Prostate gland (tissue), 2 donors: ENCODE measurements at regions not wholly inside any gene's neighbourhood (a gene's known extent, or its start where the extent isn't known, plus 50 kb on each side); places are given as distances from the start of the nearest gene placed in this dataset.

Experiments
- DNase-seq: peaks from one replicate; pipeline ENCODE4 v3.0.0-alpha.2; 2019; ENCODE audit warnings: low spot score
- H3K27ac ChIP-seq, 2 donors: fragments of 200-600 bp; sonication (generic); 2 replicates each; pipeline ENCODE4 v1.5.1; 2017 to 2019
- H3K27me3 ChIP-seq: fragments of 200-600 bp; sonication (generic); replicated peaks from 2 replicates; pipeline ENCODE4 v1.5.1; 2019; ENCODE audit not compliant: insufficient read depth
- H3K36me3 ChIP-seq, 2 donors: fragments of 200-600 bp; sonication (generic); 1 replicate in 1 of 2; 2 replicates in 1 of 2; pipeline versions ENCODE4 v1.5.1 to v1.8.1; 2017 to 2019
- H3K4me1 ChIP-seq: fragments of 200-600 bp; sonication (generic); replicated peaks from 2 replicates; pipeline ENCODE4 v1.5.1; 2019
- H3K4me3 ChIP-seq, 2 donors: fragments of 200-600 bp; sonication (generic); 2 replicates each; pipeline ENCODE4 v1.5.1; 2017 to 2019
- H3K9me3 ChIP-seq: fragments of 200-600 bp; sonication (generic); 2 replicates; pipeline ENCODE4 v1.5.1; 2017
- CTCF ChIP-seq, 4 experiments: fragments of 200-600 bp in 2 of 4; fragments of 450-650 bp in 2 of 4; sonication (generic) in 2 of 4; IDR thresholded peaks; 1 replicate in 3 of 4; 2 replicates in 1 of 4; pipeline ENCODE4 v1.5.1; 2016 to 2019; ENCODE audit warnings: antibody characterized with exemption in 4 of 4, mild to moderate bottlenecking in 2 of 4, moderate library complexity in 2 of 4
- POLR2A ChIP-seq: fragments of 450-650 bp; IDR thresholded peaks from one replicate; pipeline ENCODE4 v1.6.1; 2016; ENCODE audit warnings: antibody characterized with exemption, mild to moderate bottlenecking
- POLR2AphosphoS5 ChIP-seq: sonication (generic); formaldehyde crosslinking; IDR thresholded peaks from one replicate; pipeline ENCODE4 v1.6.1; 2017; ENCODE audit warnings: antibody characterized with exemption
- WGBS: methylation state at CpG from one replicate; pipeline ENCODE4 v1.1.5; 2018; 5-methylcytosine and 5-hydroxymethylcytosine counted together
- intact Hi-C: fragments of 100-400 bp; cut with DNase I; formaldehyde crosslinking; loops from one replicate; pipeline ENCODE4 v1.14.2; 2022

- Histone ChIP-seq H3K4me3 (no peak overlapping the region), H3K27me3 (no peaks in the 10 kb centered on the region), H3K9me3 (no peaks in the 10 kb centered on the region), H3K36me3 (no peaks in the 10 kb centered on the region), H3K27ac (no peak overlapping the region), H3K4me1 (no peaks in the 10 kb centered on the region)
- 62% methylated on average over 1 of the region's 1 CpG for WGBS
- intact Hi-C loops = no loop called here
- no peak for TF ChIP-seq POLR2AphosphoS5
- no peak for TF ChIP-seq POLR2A
- TF ChIP-seq CTCF (IDR thresholded peaks at IDR 0.05) = no peak
- no peak for DNase-seq
Measured at GRCh38 chr4:119835613-119835910, 207.0 kb upstream of the PDE5A start.

DNA sequence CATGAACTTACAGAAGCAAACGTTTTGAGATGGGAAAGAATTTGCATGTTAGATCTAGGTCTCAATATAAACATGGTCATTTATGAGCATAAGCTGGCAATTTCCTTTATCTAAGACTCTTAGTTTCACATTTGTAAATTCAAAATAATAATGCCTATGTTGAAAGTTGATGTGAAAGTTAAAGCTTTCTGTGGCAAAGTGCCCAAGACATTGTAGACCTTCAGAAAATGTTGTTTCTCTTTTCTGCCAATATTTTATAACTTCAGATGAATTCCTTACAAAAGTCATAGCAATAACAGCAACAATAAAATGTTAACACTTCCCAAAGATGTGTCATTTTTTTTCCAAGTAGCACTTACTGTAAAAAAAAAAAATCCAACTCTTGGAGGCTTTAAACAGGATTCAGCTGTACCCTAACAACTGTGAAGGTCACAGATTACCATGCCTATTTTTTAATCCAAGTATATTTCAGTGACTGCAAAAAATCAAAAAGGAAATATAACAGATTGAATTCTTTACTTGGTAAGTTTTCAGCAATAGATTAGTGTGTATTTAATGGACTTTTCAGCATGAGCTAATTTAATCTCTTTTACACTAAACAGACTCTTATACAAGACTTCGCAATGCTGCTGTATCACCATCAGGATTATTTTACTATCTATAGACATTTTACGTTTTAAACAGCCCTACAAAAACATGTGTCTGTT is 206.5 kb upstream of the PDE5A start:
- Histone ChIP-seq H3K27ac (no peak overlapping the region), H3K4me3 (no peak overlapping the region), H3K9me3 (no peaks in the 10 kb centered on the region), H3K36me3 (no peaks in the 10 kb centered on the region), H3K4me1 (no peaks in the 10 kb centered on the region), H3K27me3 (no peaks in the 10 kb centered on the region)
- intact Hi-C loops = no loop called here
- no peak for DNase-seq
- no peak for TF ChIP-seq CTCF (IDR thresholded peaks at IDR 0.05)
- TF ChIP-seq POLR2AphosphoS5 = no peak
- no peak for TF ChIP-seq POLR2A
- WGBS = 37% methylated on average over 3 of the region's 3 CpGs

DNA sequence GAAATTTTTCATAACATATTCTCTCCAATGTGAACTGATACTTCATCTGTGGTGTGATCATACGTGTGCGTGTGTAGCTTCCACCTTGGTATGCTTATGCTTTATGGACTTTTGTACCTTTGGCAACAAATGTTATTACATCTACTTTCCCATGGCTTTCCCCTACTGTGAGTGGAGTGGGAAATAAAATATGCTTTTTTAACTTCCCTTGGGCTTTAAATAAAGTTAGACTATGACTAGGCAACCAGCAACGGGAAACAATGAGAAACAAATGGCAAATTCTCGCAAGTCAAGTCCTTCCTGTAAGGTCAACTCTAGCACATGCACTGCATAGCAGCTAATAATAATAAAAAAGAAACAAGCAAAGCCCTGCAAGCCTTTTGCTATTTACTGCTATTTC is 205.0 kb upstream of the PDE5A start:
- no peak overlapping the region for H3K4me3 ChIP-seq
- H3K36me3 ChIP-seq = no peaks in the 10 kb centered on the region
- H3K9me3 ChIP-seq = no peaks in the 10 kb centered on the region
- no peaks in the 10 kb centered on the region for H3K4me1 ChIP-seq
- TF ChIP-seq POLR2AphosphoS5 (no peak), POLR2A (no peak), CTCF (IDR thresholded peaks at IDR 0.05) (no peak)
- no peak overlapping the region for H3K27ac ChIP-seq
- no peaks in the 10 kb centered on the region for H3K27me3 ChIP-seq
- intact Hi-C loops = no loop called here
- DNase-seq = no peak
- 74% methylated on average over 4 of the region's 4 CpGs for WGBS

DNA sequence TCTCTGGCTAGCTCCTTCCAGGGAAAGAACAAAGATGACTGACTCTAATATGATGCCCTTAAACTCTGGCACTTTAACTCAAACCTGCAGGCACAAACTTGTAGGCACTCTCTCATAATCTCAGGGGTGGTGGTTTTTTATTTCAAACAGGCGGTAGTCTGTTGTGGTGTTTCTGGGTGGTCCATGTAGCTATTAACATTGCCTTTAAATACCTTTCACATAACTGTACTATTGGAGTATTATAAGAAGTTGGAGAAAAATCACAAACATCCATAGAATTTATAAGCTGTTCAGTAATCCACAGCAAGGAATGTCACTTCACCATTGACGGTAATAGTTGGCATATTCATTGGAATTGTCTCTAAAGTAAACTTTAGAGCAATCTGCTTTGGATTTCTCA is 204.2 kb upstream of the PDE5A start:
- Histone ChIP-seq H3K4me1 (no peaks in the 10 kb centered on the region), H3K36me3 (no peaks in the 10 kb centered on the region), H3K9me3 (no peaks in the 10 kb centered on the region), H3K4me3 (no peak overlapping the region), H3K27ac (no peak overlapping the region), H3K27me3 (no peaks in the 10 kb centered on the region)
- intact Hi-C loops = no loop called here
- DNase-seq = no peak
- no peak for TF ChIP-seq POLR2AphosphoS5
- no peak for TF ChIP-seq CTCF (IDR thresholded peaks at IDR 0.05)
- no peak for TF ChIP-seq POLR2A
- 41% methylated on average over 2 of the region's 2 CpGs for WGBS

- intact Hi-C loops = no loop called here
- Histone ChIP-seq H3K27ac (no peak overlapping the region), H3K36me3 (no peaks in the 10 kb centered on the region), H3K4me1 (no peaks in the 10 kb centered on the region), H3K27me3 (no peaks in the 10 kb centered on the region), H3K4me3 (no peak overlapping the region), H3K9me3 (no peaks in the 10 kb centered on the region)
- no peak for TF ChIP-seq POLR2AphosphoS5
- TF ChIP-seq CTCF (IDR thresholded peaks at IDR 0.05) = no peak
- no peak for TF ChIP-seq POLR2A
- 88% methylated on average over 2 of the region's 2 CpGs for WGBS
- DNase-seq = no peak
Measured at GRCh38 chr4:119829326-119829725, 200.7 kb upstream of the PDE5A start.
